ENCODE measurements at regions not wholly inside any gene's neighbourhood (a gene's known extent, or its start where the extent isn't known, plus 50 kb on each side); places are given as distances from the start of the nearest gene placed in this dataset.

DNA sequence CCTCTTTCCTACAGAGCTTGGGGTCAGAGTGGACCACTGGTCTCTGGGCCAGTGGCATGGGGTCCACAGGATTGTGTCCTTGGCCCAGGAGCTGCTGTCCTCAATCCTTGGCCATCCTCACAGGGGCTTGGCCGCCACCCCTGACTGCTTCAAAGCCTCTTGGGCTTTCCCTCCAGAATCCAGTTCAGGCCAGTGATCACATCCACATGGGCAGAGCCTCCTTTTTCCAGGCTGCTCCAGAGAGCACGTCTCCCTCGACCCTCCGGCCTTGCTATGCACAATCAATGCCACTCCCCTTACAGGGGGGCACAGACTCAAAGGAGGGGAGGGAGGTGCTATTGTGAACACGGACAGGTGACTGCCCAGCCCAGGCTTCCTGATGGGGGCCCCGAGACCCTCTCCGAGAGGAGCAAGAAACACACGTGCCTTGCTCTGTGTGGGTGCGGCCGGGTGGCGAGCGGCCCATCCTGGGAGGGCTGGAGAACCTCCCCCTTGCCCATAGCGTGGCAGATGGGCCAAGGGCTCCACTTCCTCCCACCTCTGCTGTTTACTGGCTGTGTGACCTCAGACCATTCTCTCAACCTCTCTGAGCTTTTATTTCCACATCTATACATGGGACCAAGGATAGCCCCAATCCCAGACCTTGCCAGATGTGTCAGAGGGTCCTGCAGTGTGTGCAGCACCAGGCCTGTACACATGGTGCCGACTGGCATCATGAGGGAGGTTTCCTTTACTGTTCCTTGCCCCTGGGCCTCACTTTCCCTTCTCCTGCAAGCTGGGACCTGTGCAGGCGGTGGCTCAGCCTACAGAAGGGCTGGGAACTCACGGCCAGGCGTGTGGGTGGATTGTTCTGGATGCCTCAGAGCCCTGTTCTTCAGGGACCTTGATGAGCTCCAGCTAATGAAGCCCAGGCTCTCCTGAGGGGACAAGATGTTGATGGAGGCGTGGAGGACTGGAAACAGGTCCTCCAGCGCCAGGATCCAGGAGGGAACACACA lies 229.0 kb upstream of the GSE1 start:
- DNase-seq (ENCODE audit: low spot score), result no peak
- peaks cover 20% of the 10 kb centered on the region for H3K4me1 Mint-ChIP-seq (ENCODE audit: unreplicated experiment)
- H3K9me3 Mint-ChIP-seq (ENCODE audit: unreplicated experiment), result no peaks in the 10 kb centered on the region
- TF ChIP-seq, protein P1, sequence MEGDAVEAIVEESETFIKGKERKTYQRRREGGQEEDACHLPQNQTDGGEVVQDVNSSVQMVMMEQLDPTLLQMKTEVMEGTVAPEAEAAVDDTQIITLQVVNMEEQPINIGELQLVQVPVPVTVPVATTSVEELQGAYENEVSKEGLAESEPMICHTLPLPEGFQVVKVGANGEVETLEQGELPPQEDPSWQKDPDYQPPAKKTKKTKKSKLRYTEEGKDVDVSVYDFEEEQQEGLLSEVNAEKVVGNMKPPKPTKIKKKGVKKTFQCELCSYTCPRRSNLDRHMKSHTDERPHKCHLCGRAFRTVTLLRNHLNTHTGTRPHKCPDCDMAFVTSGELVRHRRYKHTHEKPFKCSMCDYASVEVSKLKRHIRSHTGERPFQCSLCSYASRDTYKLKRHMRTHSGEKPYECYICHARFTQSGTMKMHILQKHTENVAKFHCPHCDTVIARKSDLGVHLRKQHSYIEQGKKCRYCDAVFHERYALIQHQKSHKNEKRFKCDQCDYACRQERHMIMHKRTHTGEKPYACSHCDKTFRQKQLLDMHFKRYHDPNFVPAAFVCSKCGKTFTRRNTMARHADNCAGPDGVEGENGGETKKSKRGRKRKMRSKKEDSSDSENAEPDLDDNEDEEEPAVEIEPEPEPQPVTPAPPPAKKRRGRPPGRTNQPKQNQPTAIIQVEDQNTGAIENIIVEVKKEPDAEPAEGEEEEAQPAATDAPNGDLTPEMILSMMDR (IDR thresholded peaks at IDR 0.05; ENCODE audit: unreplicated experiment), result no peak
- peaks cover 10% of the 10 kb centered on the region for H3K27me3 Mint-ChIP-seq (ENCODE audit: unreplicated experiment)
- peaks cover 7% of the 10 kb centered on the region for H3K36me3 Mint-ChIP-seq (ENCODE audit: low read depth, unreplicated experiment)
- H3K27ac Mint-ChIP-seq (ENCODE audit: unreplicated experiment), result no peak overlapping the region
- no peak overlapping the region for H3K4me3 Mint-ChIP-seq (ENCODE audit: unreplicated experiment)

DNA sequence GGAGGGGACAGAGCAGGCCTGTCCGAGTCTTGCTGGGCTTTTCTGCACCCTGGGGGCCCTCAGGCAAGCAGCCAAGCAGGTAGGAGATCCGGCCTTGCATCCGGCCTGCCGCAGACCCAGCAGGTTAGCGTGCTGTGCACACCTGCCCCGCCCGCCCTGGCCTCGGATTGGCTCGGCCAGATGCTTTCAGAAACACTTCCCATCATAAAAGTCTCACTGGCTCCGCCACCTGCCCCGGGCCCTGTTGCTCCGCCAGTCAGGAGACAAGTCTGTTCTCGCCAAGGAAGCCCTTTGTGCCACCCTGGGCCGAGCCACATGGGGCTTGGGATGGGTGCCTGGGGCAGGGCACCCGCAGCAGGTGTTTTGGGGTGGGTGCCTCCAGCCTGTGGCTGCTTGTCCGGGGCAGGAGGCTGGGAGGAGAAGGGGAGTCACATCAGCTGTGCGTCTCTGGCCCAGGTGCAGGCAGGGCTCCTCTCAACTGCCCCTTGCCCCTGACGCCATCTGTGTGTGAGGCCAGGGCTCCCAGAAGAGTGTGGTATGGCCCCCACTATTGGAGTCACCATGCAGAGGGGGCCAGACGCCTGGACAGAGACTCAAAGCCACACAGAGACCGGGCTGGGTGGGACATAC lies 228.2 kb upstream of the GSE1 start:
- Mint-ChIP-seq H3K36me3 (ENCODE audit: low read depth, unreplicated experiment) (peaks cover 7% of the 10 kb centered on the region), H3K4me1 (ENCODE audit: unreplicated experiment) (peaks cover 20% of the 10 kb centered on the region), H3K9me3 (ENCODE audit: unreplicated experiment) (no peaks in the 10 kb centered on the region), H3K27ac (ENCODE audit: unreplicated experiment) (no peak overlapping the region), H3K4me3 (ENCODE audit: unreplicated experiment) (no peak overlapping the region), H3K27me3 (ENCODE audit: unreplicated experiment) (peaks cover 7% of the 10 kb centered on the region)
- no peak for DNase-seq (ENCODE audit: low spot score)
- TF ChIP-seq, protein P1 (IDR thresholded peaks at IDR 0.05; ENCODE audit: unreplicated experiment), result no peak

DNA sequence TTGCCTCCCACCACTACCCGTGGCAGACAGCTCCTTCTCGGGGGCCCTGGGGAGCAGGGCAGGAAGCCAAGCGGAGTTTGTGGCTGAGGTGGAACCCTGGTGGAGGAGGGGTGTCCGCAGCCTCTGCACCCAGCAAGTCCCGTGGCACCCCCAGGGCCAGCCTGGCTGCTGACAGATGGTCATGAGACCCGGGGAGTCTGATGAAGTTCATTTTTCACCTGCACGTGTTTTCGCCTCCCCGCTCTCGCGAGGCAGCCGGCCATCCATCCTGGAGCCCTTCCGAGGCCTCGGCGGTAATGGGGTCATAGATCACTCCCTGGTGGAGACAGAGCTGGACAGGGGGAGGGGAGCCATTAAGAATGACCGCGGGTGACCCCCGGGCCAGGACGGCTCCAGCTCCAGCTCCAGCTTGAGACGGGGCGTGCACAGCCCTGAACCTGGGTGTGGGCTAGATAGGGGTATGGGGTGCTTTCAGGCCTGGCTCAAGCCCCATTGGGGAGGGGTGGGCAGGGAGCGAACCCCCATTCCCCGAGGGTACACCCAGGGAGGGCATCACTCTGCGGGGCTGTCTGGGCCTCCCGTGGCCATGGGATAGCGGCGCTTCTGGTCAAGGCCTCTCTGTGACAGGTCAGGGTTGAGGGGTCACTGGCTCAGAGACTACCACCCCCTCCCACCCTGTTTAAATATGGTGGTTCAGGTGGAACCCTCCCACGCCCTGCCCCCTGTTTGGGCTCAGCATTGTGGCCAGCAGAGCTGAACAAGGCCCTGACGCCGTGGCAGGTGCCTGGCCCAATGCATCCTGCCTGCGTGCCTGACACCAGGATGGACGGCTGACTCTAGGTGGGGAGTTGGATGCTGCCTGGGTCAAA lies 227.4 kb upstream of the GSE1 start:
- peaks cover 20% of the 10 kb centered on the region for H3K4me1 Mint-ChIP-seq (ENCODE audit: unreplicated experiment)
- no peak overlapping the region for H3K27ac Mint-ChIP-seq (ENCODE audit: unreplicated experiment)
- peaks cover 6% of the 10 kb centered on the region for H3K27me3 Mint-ChIP-seq (ENCODE audit: unreplicated experiment)
- H3K9me3 Mint-ChIP-seq (ENCODE audit: unreplicated experiment), result no peaks in the 10 kb centered on the region
- H3K36me3 Mint-ChIP-seq (ENCODE audit: low read depth, unreplicated experiment), result peaks cover 7% of the 10 kb centered on the region
- H3K4me3 Mint-ChIP-seq (ENCODE audit: unreplicated experiment), result no peak overlapping the region
- DNase-seq (ENCODE audit: low spot score), result no peak
- TF ChIP-seq, protein P1 (IDR thresholded peaks at IDR 0.05; ENCODE audit: unreplicated experiment), result no peak

DNA sequence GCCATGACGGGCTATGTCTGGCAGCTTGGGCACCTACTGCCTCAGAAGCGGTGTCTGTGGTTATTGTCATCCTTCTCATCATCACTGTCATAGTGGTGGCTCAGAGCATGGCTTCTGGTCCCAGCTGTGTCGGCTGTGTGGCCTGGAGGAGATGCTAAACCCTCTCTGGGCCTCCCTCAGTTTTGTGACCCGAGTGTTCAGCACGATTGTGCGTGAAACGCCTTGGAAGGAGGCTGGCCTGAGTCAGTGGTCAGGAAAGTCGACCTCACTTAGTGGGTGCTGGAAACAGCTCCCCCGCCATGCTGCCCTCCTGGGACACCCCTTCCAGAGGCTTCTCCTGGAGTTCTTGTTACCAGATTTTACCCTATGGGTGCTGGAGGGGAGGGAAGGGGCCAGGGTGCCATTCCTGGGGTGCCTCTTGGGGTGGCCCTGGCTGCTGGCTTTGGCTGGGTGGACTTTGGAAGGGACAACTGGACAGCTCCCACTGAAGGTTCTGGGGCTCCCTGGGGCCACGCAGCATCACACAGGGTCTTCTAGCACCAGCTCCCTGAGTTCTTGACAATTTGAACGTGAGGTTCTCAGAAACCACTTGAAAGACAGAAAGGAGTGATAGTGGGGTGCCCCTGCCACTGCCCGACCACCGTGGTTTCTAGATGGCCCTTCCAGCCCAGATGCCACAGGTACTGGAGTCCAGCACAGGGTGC lies 226.5 kb upstream of the GSE1 start:
- no peaks in the 10 kb centered on the region for H3K9me3 Mint-ChIP-seq (ENCODE audit: unreplicated experiment)
- H3K4me1 Mint-ChIP-seq (ENCODE audit: unreplicated experiment), result peaks cover 17% of the 10 kb centered on the region
- H3K27me3 Mint-ChIP-seq (ENCODE audit: unreplicated experiment), result peaks cover 6% of the 10 kb centered on the region
- TF ChIP-seq, protein P1 (IDR thresholded peaks at IDR 0.05; ENCODE audit: unreplicated experiment), result no peak
- no peak overlapping the region for H3K27ac Mint-ChIP-seq (ENCODE audit: unreplicated experiment)
- H3K36me3 Mint-ChIP-seq (ENCODE audit: low read depth, unreplicated experiment), result peaks cover 7% of the 10 kb centered on the region
- DNase-seq (ENCODE audit: low spot score), result peak; percentile 1
- no peak overlapping the region for H3K4me3 Mint-ChIP-seq (ENCODE audit: unreplicated experiment)

All from endothelial cell (in vitro differentiated cells).